ENCODE measurements at regions not wholly inside any gene's neighbourhood (a gene's known extent, or its start where the extent isn't known, plus 50 kb on each side); places are given as distances from the start of the nearest gene placed in this dataset.

DNA sequence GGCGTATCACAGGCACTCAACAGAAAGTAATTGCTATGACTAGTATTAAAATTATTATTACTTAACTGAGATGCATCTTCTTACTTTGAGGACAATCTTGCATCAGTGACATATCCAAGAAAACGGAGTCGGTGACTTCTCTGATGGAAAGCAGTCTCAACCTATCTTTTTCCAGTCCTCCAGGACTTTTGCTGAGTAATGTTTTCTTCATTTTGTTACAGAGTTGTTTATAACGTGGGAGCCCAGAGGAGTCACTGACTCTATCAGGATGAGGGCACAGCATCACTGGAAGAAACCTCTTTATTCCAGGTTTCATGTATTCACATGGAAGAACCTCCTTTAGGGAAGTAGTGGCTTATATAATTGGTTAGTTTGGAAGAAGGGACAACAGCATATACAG lies 51.5 kb upstream of the MELK start:
- no peak for TF ChIP-seq TAF1 (IDR thresholded peaks at IDR 0.05; ENCODE audit: borderline replicate concordance, insufficient read depth, low read length)
- no peak for TF ChIP-seq REST (IDR thresholded peaks at IDR 0.05; ENCODE audit: insufficient read depth in 1 of 2, low read depth in 2 of 2, low read length in 2 of 2)
- TF ChIP-seq SIN3A (IDR thresholded peaks at IDR 0.05; ENCODE audit: borderline replicate concordance, insufficient read depth, low read length) = no peak
- TF ChIP-seq FOXP2 (optimal IDR thresholded peaks at IDR 0.05; ENCODE audit: borderline replicate concordance, extremely low read depth, extremely low read length, insufficient read depth) = no peak
- no peak for TF ChIP-seq POLR2AphosphoS5 (IDR thresholded peaks at IDR 0.05; ENCODE audit: low read depth, low read length)

DNA sequence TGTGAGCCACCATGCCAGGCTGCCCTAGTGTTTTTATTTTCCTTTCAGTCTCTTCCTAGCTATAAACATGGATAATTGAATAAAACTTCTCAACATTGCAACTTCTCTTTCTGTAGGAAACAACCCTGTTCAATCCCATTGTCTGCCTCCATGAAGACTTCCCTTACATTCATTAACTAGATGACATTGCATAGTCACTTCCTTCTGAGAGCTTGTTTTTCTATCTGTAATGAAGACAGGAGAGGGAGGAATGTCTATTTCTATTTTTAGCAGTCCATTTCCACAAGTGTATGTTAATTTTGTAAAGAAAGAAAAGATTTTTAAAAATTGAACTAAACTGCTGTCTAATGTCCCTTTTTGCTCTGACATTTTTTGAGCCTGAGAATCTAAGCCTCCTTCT lies 55.6 kb upstream of the MELK start:
- TF ChIP-seq TAF1 (IDR thresholded peaks at IDR 0.05; ENCODE audit: borderline replicate concordance, insufficient read depth, low read length) = no peak
- TF ChIP-seq SIN3A (IDR thresholded peaks at IDR 0.05; ENCODE audit: borderline replicate concordance, insufficient read depth, low read length) = no peak
- TF ChIP-seq POLR2AphosphoS5 (IDR thresholded peaks at IDR 0.05; ENCODE audit: low read depth, low read length) = no peak
- TF ChIP-seq FOXP2 (optimal IDR thresholded peaks at IDR 0.05; ENCODE audit: borderline replicate concordance, extremely low read depth, extremely low read length, insufficient read depth) = no peak
- TF ChIP-seq REST (IDR thresholded peaks at IDR 0.05; ENCODE audit: insufficient read depth in 1 of 2, low read depth in 2 of 2, low read length in 2 of 2) = no peak

DNA sequence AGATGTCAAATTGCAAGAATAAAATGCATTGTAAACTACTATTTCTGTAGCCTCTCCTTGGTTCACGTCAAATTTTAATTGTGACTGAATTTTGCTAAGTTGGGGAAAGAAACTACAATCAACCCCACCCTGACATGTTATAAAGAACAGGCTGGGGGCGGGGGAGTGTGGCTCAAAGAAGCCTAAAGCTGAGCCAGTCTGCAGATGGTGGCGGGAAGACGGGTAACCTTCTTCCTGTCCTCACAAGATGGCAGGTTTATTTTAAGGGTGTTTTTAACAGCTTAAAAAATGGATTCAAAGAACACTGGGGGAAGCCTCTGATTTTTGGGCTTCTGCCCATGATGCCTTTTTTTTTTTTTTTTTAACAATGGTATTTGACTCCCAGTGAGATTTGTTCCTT lies 68.5 kb upstream of the MELK start:
- TF ChIP-seq POLR2AphosphoS5 (IDR thresholded peaks at IDR 0.05; ENCODE audit: low read depth, low read length) (no peak), TAF1 (IDR thresholded peaks at IDR 0.05; ENCODE audit: borderline replicate concordance, insufficient read depth, low read length) (no peak), SIN3A (IDR thresholded peaks at IDR 0.05; ENCODE audit: borderline replicate concordance, insufficient read depth, low read length) (no peak), FOXP2 (optimal IDR thresholded peaks at IDR 0.05; ENCODE audit: borderline replicate concordance, extremely low read depth, extremely low read length, insufficient read depth) (no peak), REST (IDR thresholded peaks at IDR 0.05; ENCODE audit: insufficient read depth in 1 of 2, low read depth in 2 of 2, low read length in 2 of 2) (no peak)

GRCh38 chr9:36503172-36504088 lies 69.3 kb upstream of the MELK start:
- TF ChIP-seq TAF1 (IDR thresholded peaks at IDR 0.05; ENCODE audit: borderline replicate concordance, insufficient read depth, low read length) (no peak), REST (IDR thresholded peaks at IDR 0.05; ENCODE audit: insufficient read depth in 1 of 2, low read depth in 2 of 2, low read length in 2 of 2) (no peak), SIN3A (IDR thresholded peaks at IDR 0.05; ENCODE audit: borderline replicate concordance, insufficient read depth, low read length) (no peak), POLR2AphosphoS5 (IDR thresholded peaks at IDR 0.05; ENCODE audit: low read depth, low read length) (no peak), FOXP2 (optimal IDR thresholded peaks at IDR 0.05; ENCODE audit: borderline replicate concordance, extremely low read depth, extremely low read length, insufficient read depth) (no peak)

Measured in PFSK-1 (cell line).